COR-L47 (cell line): ENCODE measurements at regions not wholly inside any gene's neighbourhood (a gene's known extent, or its start where the extent isn't known, plus 50 kb on each side); places are given as distances from the start of the nearest gene placed in this dataset.

Source experiments
- DNase-seq: peaks from one replicate; lab custom pipeline; 2025; lab: John Stamatoyannopoulos, UW

DNA sequence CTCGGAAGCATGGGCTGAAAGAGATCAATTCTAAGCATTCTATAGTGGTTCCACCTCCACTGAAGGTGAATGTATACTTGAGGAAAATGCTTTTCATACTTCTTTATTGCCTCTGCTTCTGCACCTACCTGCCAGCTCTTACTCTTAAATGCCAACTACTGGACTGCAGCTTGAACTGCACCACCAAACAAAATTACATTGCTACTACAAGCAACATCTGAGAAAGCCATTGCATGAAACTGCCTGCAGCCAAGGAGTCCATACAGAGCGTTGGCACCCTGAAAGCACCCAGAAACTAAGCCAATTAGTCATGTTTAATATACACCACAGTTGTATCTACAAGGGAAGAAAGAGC lies 440.9 kb downstream of the BTBD3 start:
- DNase-seq, result no peak

DNA sequence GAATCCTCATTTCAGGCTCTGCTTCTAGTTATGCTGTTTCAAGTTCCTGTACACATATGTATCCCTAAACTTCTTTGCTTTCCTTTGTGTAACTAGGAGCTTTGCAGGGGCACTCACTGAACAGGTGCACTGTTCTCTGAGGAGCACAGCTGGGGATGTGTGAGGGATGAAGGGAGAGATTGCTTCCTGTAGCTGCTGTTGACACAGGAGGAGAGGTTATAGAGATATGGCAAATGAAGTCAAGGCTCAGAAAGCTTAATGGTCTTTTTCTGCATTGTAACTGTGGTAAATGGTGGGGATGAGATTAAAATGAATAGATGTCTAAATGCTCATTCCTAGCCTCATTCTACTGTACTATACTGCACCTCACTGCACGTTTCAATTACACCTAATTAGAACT lies 454.3 kb downstream of the BTBD3 start:
- peak; percentile 80 for DNase-seq

GRCh38 chr20:12372557-12372956 lies 454.9 kb downstream of the BTBD3 start:
- peak; percentile 76 for DNase-seq

DNA sequence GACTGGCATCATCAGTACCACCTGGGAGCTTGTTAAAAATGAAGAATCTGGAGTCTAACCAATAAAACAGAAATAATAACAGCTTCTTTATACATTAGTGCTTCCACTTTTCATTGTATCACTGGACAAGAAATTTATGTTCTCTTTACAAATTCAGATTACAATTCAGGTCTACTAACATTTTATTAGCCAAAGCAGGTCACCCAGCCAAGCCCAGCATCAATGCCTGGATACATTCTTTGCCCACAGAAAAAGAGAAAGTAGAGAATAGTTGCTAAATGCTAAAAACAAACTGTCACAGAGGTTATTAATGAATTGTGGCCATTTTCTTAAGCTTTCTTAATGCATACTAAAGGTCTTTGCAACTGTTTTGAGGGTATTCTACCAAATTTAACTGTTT lies 458.3 kb downstream of the BTBD3 start:
- no peak for DNase-seq

GRCh38 chr20:12383821-12384220 lies 466.1 kb downstream of the BTBD3 start:
- DNase-seq, result no peak

DNA sequence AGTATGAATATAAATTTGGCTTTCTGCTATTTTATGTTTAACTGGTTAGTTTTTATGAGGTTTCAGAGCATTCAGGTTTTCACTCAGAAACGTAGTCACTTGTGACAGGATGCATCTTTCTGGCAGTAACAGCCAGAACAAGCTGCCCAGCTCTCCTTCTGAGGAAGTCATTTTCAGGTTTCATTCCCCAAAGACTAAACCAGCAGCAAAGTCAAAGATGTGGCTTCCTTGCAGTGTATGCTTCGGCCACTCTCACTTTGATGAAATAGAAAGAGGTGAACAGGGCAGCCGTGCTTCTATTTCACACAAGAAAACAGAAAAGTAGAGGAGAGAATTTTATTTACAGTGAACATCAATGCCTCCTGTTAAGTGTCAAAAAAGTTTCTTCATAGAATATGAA lies 469.1 kb downstream of the BTBD3 start:
- no peak for DNase-seq

- DNase-seq, result peak; percentile 21
These were observed 473.4 kb downstream of the BTBD3 start for GRCh38 chr20:12391099-12391498.

DNA sequence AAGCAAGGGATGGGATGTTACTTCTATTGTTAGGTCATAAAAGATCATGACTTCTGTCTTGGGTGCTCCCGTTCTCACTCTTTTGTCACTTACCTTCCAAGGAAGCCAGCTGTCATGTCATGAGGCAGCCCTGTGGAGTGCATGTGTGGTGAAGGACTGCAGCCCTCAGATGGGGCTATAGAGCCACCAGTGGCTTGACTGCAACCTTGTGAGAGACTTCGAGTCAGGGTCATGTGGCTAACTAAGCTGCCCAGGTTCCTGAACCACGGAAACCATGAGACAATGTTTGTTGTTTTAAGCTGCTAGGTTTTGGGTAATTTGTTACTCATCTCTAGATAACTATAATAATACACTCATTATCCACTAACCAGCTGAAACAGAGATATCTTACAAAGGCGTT lies 477.1 kb downstream of the BTBD3 start:
- DNase-seq, result no peak

- DNase-seq, result no peak
These were observed 477.7 kb downstream of the BTBD3 start for GRCh38 chr20:12395353-12395752.

DNA sequence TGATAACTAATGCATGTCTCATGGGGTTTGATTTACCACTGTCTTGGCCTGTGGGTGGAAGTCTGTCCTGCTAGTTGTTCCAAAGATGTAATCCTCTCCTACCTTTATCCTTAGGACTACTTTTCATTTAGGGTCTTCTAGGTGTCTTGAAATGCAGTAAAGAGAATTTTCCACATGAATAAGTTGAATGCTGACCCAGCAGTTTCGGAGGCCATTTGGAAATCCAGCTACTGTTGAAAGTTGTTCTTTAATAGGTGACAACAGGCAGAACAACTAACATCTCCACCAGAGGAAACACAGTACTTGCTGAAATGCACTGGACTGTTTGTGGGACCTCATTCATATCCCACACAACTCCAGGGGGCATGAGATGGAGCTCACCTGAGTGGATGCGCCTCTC lies 478.1 kb downstream of the BTBD3 start:
- DNase-seq, result no peak

DNA sequence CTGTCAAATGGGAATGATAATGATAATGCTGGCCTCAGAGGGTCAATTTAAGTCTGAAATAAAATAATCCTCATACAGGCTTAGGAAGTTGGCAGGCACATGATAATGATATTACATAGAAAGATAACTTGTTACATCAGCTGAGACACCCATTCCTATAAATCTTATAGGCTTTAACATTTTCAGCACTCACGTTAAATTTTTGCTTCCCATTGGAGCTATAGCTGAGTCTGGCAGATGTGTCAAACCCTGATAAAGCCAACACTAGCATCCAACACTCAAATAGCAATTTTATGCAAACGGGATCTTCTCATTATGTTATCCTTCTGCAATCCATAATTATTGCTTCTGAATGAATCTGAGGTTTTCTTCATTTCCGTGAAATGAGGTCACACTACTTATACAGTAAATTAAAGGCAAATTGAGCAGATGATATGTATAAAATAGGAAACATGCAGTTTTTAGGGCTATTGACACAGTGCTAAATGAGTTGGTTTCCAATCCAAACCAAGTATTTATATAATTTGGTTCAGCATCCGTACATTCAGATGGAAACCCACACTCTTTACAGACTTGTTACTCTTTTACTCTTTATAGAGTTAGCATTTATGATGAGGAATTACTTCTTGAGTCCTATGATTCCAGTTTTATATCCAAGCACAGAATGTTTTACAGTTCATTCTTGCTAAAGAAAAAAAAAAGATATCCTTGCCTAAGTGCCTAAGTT lies 481.6 kb downstream of the BTBD3 start:
- DNase-seq, result no peak

GRCh38 chr20:12404941-12405340 lies 487.2 kb downstream of the BTBD3 start:
- no peak for DNase-seq

- no peak for DNase-seq
These were observed 489.3 kb downstream of the BTBD3 start for GRCh38 chr20:12406978-12407377.

- DNase-seq, result no peak
These were observed 491.8 kb downstream of the BTBD3 start for GRCh38 chr20:12409501-12409900.

GRCh38 chr20:12410783-12411182 lies 493.1 kb downstream of the BTBD3 start:
- no peak for DNase-seq

- no peak for DNase-seq
These were observed 493.7 kb downstream of the BTBD3 start for GRCh38 chr20:12411246-12411940.

DNA sequence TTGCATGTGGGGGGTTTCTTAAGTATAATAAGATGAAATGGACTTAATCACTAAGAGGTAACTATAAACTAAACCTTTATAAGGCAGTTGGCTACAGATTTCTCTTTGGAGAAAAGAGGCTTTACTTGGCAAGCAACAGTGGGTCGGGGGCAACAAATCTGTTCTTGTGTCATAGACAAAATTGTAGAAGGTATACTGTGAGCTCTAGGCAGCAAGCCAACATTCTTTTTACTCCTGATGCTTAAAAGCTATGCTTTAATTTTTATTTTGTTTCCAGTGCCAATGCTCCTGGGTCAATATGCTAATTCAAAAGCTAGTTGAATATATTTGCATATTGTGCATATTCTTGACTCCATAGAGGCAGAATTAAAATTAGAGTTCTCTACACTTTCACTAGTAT lies 495.4 kb downstream of the BTBD3 start:
- DNase-seq, result no peak

DNA sequence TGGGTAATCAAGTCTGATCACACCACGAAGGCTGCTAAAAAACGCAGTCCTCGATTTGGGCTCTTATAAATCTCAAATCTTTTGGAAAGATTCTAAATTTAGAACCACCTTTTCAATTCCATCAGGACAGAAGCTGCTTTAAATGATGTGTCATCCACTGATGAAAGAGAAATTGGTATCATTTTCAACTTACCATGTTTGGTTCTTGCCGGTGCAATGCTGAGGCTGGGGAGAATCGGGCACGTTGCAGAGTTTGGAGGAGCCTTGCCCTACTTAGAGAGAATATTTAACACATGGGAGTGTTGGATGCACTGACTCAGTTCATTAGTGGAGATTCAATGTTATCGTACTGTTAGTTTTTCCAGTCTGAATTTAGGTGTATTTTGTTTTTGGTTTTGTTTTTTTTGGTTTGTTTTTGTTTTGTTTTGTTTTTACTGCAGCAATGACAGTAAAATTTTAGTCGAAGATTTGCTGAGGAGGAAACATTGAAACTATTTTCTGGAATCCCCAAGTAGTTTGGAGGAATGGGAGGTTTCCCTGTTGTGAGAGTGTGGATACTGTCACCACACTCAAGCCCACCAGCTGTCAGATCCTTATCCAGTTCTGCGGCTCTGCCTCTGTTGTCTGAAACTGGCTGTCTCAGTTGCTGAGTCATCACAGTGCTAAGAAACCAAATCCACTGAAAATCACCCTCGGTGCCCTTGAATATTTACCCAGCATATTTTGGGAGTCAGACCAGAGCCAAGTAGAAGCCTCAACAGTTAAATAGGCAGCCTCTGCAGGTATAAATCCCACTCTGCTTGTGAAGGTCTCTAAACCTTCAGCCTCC lies 497.0 kb downstream of the BTBD3 start:
- DNase-seq, result no peak

DNA sequence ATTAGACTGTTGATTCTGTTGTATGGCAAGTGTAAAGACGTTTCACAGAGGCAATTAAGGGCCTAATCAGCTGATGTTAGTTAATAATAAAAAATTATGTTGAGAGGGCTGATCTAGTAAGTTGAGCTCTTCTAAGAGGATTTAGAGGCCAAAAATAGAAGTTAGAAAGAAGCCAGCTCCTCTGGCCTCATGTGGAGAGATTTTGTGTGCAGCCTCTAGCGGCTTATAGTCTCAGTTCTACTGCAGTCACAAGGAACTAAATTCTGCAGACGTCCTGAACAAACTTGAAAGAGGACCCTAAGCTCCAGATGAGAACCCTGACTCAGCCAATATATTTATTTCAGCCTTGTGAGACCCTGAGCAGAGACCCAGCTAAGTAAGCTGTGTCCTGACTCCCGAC lies 498.6 kb downstream of the BTBD3 start:
- no peak for DNase-seq

- DNase-seq, result no peak
These were observed 516.0 kb downstream of the BTBD3 start for GRCh38 chr20:12433724-12434123.

DNA sequence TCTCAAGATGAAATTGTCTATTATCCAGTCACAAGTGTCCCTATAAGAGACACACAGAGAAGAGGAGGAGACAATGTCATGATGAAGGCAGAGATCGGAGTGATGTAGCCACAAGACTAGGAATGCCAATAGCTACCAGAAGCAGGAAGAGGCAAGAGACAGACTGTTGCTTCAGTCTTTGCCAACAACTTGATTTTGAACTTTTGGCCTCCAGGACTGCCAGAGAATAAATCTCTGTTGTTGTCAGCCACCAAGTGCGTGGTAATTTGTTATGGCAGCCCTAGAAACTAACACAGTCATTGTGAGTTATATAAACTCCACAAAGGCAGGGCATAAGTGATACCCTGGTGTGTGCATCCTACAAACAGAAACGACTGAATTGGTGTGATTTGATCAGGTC lies 517.0 kb downstream of the BTBD3 start:
- no peak for DNase-seq

GRCh38 chr20:12435268-12435667 lies 517.6 kb downstream of the BTBD3 start:
- DNase-seq, result no peak

- no peak for DNase-seq
These were observed 536.0 kb downstream of the BTBD3 start for GRCh38 chr20:12453711-12454110.
